TTC549 (cell line): ENCODE measurements at regions not wholly inside any gene's neighbourhood (a gene's known extent, or its start where the extent isn't known, plus 50 kb on each side); places are given as distances from the start of the nearest gene placed in this dataset.

Source experiments
- FAIRE-seq: peaks from 2 replicates; lab custom pipeline; 2012; peaks lifted over from hg19 to GRCh38; lab: Jason Lieb, UNC

- no peak for FAIRE-seq
Measured at GRCh38 chr2:163456953-163457743, 278.7 kb downstream of the FIGN start.

GRCh38 chr2:163455815-163456214 is 280.0 kb downstream of the FIGN start:
- FAIRE-seq, result no peak

GRCh38 chr2:163453920-163454319 is 281.9 kb downstream of the FIGN start:
- no peak for FAIRE-seq

- no peak for FAIRE-seq
Measured at GRCh38 chr2:163441603-163442002, 294.2 kb downstream of the FIGN start.

GRCh38 chr2:163436963-163437362 is 298.8 kb downstream of the FIGN start:
- no peak for FAIRE-seq

GRCh38 chr2:163428187-163428586 is 307.6 kb downstream of the FIGN start:
- FAIRE-seq, result no peak

- FAIRE-seq, result no peak
Measured at GRCh38 chr2:163420604-163421003, 315.2 kb downstream of the FIGN start.

- FAIRE-seq, result no peak
Measured at GRCh38 chr2:163419000-163419830, 316.6 kb downstream of the FIGN start.

GRCh38 chr2:163417596-163418337 is 318.0 kb downstream of the FIGN start:
- FAIRE-seq, result no peak

GRCh38 chr2:163414121-163414520 is 321.7 kb downstream of the FIGN start:
- no peak for FAIRE-seq

- FAIRE-seq, result no peak
Measured at GRCh38 chr2:163407296-163407695, 328.5 kb downstream of the FIGN start.

- FAIRE-seq, result no peak
Measured at GRCh38 chr2:163405298-163405697, 330.5 kb downstream of the FIGN start.

- no peak for FAIRE-seq
Measured at GRCh38 chr2:163401481-163401880, 334.3 kb downstream of the FIGN start.

- FAIRE-seq, result no peak
Measured at GRCh38 chr2:163397451-163397850, 338.4 kb downstream of the FIGN start.

- no peak for FAIRE-seq
Measured at GRCh38 chr2:163395602-163396001, 340.2 kb downstream of the FIGN start.

- no peak for FAIRE-seq
Measured at GRCh38 chr2:163389838-163390237, 346.0 kb downstream of the FIGN start.

- no peak for FAIRE-seq
Measured at GRCh38 chr2:163375472-163375871, 360.3 kb downstream of the FIGN start.

- no peak for FAIRE-seq
Measured at GRCh38 chr2:163375070-163375469, 360.7 kb downstream of the FIGN start.

- FAIRE-seq, result no peak
Measured at GRCh38 chr2:163374282-163374681, 361.5 kb downstream of the FIGN start.

- FAIRE-seq, result no peak
Measured at GRCh38 chr2:163373496-163373895, 362.3 kb downstream of the FIGN start.

- FAIRE-seq, result no peak
Measured at GRCh38 chr2:163370169-163370886, 365.5 kb downstream of the FIGN start.

GRCh38 chr2:163369111-163369510 is 366.7 kb downstream of the FIGN start:
- FAIRE-seq, result no peak
